DOHH2 (cell line): ENCODE measurements at regions not wholly inside any gene's neighbourhood (a gene's known extent, or its start where the extent isn't known, plus 50 kb on each side); places are given as distances from the start of the nearest gene placed in this dataset.

ENCODE experiments used
- H3F3A ChIP-seq: fragments of 200-600 bp; sonication (generic), shearing (Covaris generic); 2 replicates; pipeline ENCODE4 v1.6.0; 2016; ENCODE audit warnings: antibody characterized with exemption, mild to moderate bottlenecking; ENCODE audit not compliant: control insufficient read depth, insufficient read depth
- H3K27ac ChIP-seq: fragments of 200-600 bp; sonication (generic); 2 replicates; pipeline ENCODE4 v1.5.1; 2014; ENCODE audit warnings: low read depth, mild to moderate bottlenecking, low read length, moderate library complexity
- H3K27me3 ChIP-seq: fragments of 200-600 bp; sonication (generic); 2 replicates; pipeline ENCODE4 v1.6.1; 2014; ENCODE audit warnings: mild to moderate bottlenecking, low read length, mixed read lengths; ENCODE audit not compliant: control insufficient read depth
- H3K36me3 ChIP-seq: fragments of 200-600 bp; sonication (generic); 2 replicates; pipeline ENCODE4 v1.6.1; 2014; ENCODE audit warnings: mild to moderate bottlenecking, low read length, moderate library complexity, mixed read lengths; ENCODE audit not compliant: control insufficient read depth
- H3K4me1 ChIP-seq: fragments of 200-600 bp; sonication (generic); 2 replicates; pipeline ENCODE4 v1.6.1; 2014; ENCODE audit warnings: mild to moderate bottlenecking, low read length, mixed read lengths; ENCODE audit not compliant: control insufficient read depth
- H3K4me2 ChIP-seq: fragments of 200-600 bp; sonication (generic); 2 replicates; pipeline ENCODE4 v1.6.0; 2014; ENCODE audit warnings: mild to moderate bottlenecking, low read length, moderate library complexity
- H3K4me3 ChIP-seq: fragments of 200-600 bp; sonication (generic); 2 replicates; pipeline ENCODE4 v1.5.1; 2014; ENCODE audit warnings: mild to moderate bottlenecking, low read length, mixed read lengths
- H3K79me2 ChIP-seq: fragments of 200-600 bp; sonication (generic); 2 replicates; pipeline ENCODE4 v1.6.1; 2014; ENCODE audit warnings: mild to moderate bottlenecking, low read length, mixed read lengths; ENCODE audit not compliant: control insufficient read depth
- H3K9me2 ChIP-seq: fragments of 200-600 bp; sonication (generic); replicated peaks from 2 replicates; pipeline ENCODE4 v1.6.1; 2014; ENCODE audit warnings: mild to moderate bottlenecking, low read length, mixed read lengths; ENCODE audit not compliant: control insufficient read depth
- H3K9me3 ChIP-seq: fragments of 200-600 bp; sonication (generic); 2 replicates; pipeline ENCODE4 v1.6.1; 2014; ENCODE audit warnings: antibody characterized with exemption, low read length, mixed read lengths; ENCODE audit not compliant: control insufficient read depth, insufficient read depth
- H4K20me1 ChIP-seq: fragments of 200-600 bp; sonication (generic); 2 replicates; pipeline ENCODE4 v1.6.0; 2014; ENCODE audit warnings: low read depth, mild to moderate bottlenecking, antibody characterized with exemption, low read length, moderate library complexity; ENCODE audit not compliant: control insufficient read depth, insufficient read depth
- CTCF ChIP-seq: fragments of 200-600 bp; sonication (generic); IDR thresholded peaks from one replicate; pipeline ENCODE4 v1.5.1; 2014; ENCODE audit warnings: antibody characterized with exemption, mild to moderate bottlenecking, low read depth, low read length; ENCODE audit not compliant: poor library complexity, severe bottlenecking
- EZH2phosphoT487 ChIP-seq: fragments of 200-600 bp; sonication (generic); IDR thresholded peaks from 2 replicates; pipeline ENCODE4 v1.6.1; 2017; ENCODE audit warnings: borderline replicate concordance, mild to moderate bottlenecking, antibody characterized with exemption, low read length, moderate library complexity, mixed read lengths

DNA sequence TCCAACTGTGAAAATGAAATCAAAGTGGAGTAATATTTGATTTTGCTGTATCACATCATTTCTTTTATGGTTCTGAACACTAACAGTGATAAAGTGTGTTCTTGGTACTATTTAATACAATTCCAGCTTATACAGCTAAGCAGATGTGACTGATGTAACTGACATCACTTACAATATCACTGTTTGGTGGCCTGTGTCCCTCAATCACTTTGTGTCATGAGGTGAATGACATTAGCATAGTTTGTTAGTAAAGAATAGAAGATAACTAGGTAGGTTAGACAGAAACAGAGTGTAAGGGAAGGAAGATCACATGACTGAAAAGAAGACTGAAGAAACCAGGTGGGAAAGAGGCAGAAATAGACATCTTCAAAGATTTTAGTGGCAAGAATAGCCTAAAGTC, 138.7 kb downstream of the AQP9 start:
- Histone ChIP-seq H3K27me3 (peaks cover 9% of the 10 kb centered on the region), H3F3A (no peaks in the 10 kb centered on the region), H3K4me1 (no peaks in the 10 kb centered on the region), H3K27ac (no peak overlapping the region), H3K9me2 (no peaks in the 10 kb centered on the region), H3K9me3 (0 out of 2 replicates have a peak, but pooled peaks cover 2% of the 10 kb centered on the region), H3K4me3 (no peak overlapping the region), H3K4me2 (no peak overlapping the region), H4K20me1 (no peaks in the 10 kb centered on the region), H3K79me2 (no peaks in the 10 kb centered on the region), H3K36me3 (no peaks in the 10 kb centered on the region)
- TF ChIP-seq CTCF (no peak), EZH2phosphoT487 (no peak)

- TF ChIP-seq EZH2phosphoT487, result no peak
- no peak for TF ChIP-seq CTCF
- no peaks in the 10 kb centered on the region for H3K9me2 ChIP-seq
- no peak overlapping the region for H3K27ac ChIP-seq
- H3F3A ChIP-seq, result no peaks in the 10 kb centered on the region
- H3K27me3 ChIP-seq, result peaks cover 9% of the 10 kb centered on the region
- no peak overlapping the region for H3K4me3 ChIP-seq
- no peaks in the 10 kb centered on the region for H3K4me1 ChIP-seq
- H3K9me3 ChIP-seq, result no peaks in the 10 kb centered on the region
- no peaks in the 10 kb centered on the region for H3K36me3 ChIP-seq
- no peaks in the 10 kb centered on the region for H3K79me2 ChIP-seq
- no peaks in the 10 kb centered on the region for H4K20me1 ChIP-seq
- no peak overlapping the region for H3K4me2 ChIP-seq
Observed at GRCh38 chr15:58277333-58277732, 139.2 kb downstream of the AQP9 start.

DNA sequence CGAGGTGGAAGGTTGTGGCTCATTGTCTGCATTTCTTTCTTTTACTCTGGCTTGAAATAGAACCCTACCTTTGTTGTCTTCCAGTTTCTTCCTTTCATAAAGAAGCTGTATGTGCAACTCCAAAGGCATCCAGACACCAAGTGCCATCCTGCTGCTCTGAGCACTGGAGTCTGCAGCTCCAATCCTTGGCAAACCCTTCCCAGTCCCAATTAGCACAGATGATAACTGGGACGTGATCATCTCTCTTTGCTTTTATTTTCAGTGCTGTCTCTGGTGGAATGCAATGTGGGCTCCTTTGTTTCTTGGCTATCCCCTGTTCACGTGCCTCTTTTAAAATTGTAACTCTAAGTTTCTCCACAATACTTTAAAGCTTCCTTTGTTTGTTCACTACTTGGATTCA, 140.9 kb downstream of the AQP9 start:
- Histone ChIP-seq H4K20me1 (no peaks in the 10 kb centered on the region), H3K4me3 (no peak overlapping the region), H3K79me2 (no peaks in the 10 kb centered on the region), H3K27ac (no peak overlapping the region), H3K9me3 (no peaks in the 10 kb centered on the region), H3K27me3 (peaks cover 9% of the 10 kb centered on the region), H3K36me3 (no peaks in the 10 kb centered on the region), H3F3A (no peaks in the 10 kb centered on the region), H3K9me2 (no peaks in the 10 kb centered on the region), H3K4me1 (no peaks in the 10 kb centered on the region), H3K4me2 (no peak overlapping the region)
- TF ChIP-seq EZH2phosphoT487 (no peak), CTCF (no peak)

GRCh38 chr15:58279654-58280053, 141.5 kb downstream of the AQP9 start:
- Histone ChIP-seq H3K27ac (no peak overlapping the region), H3K27me3 (peaks cover 9% of the 10 kb centered on the region), H3K9me2 (no peaks in the 10 kb centered on the region), H4K20me1 (no peaks in the 10 kb centered on the region), H3K4me2 (no peak overlapping the region), H3K79me2 (no peaks in the 10 kb centered on the region), H3K4me3 (no peak overlapping the region), H3K36me3 (no peaks in the 10 kb centered on the region), H3F3A (no peaks in the 10 kb centered on the region), H3K9me3 (no peaks in the 10 kb centered on the region), H3K4me1 (no peaks in the 10 kb centered on the region)
- no peak for TF ChIP-seq CTCF
- no peak for TF ChIP-seq EZH2phosphoT487
